Smooth muscle cell (in vitro differentiated cells): ENCODE measurements at regions not wholly inside any gene's neighbourhood (a gene's known extent, or its start where the extent isn't known, plus 50 kb on each side); places are given as distances from the start of the nearest gene placed in this dataset.

Source experiments
- DNase-seq: peaks from one replicate; lab custom pipeline; 2025; ENCODE audit not compliant: unreplicated experiment; lab: John Stamatoyannopoulos, UW
- H2AFZ ChIP-seq: fragments of 200-600 bp; sonication (generic); 2 replicates; pipeline ENCODE4 v1.6.0; 2016; ENCODE audit warnings: antibody characterized with exemption, low read depth, mild to moderate bottlenecking
- H3F3A ChIP-seq: fragments of 200-600 bp; sonication (generic); 2 replicates; pipeline ENCODE4 v1.6.0; 2017; ENCODE audit warnings: antibody characterized with exemption, low read depth
- H3K27ac ChIP-seq: fragments of 200-600 bp; sonication (generic); 2 replicates; pipeline ENCODE4 v1.5.1; 2016; ENCODE audit warnings: low read depth, mild to moderate bottlenecking
- H3K27me3 ChIP-seq: fragments of 200-600 bp; sonication (generic); 2 replicates; pipeline ENCODE4 v1.6.1; 2016; ENCODE audit warnings: low read depth, mild to moderate bottlenecking
- H3K36me3 ChIP-seq: fragments of 200-600 bp; sonication (generic); 2 replicates; pipeline ENCODE4 v1.5.1; 2016; ENCODE audit warnings: low read depth
- H3K4me1 ChIP-seq: fragments of 200-600 bp; sonication (generic); 2 replicates; pipeline ENCODE4 v1.5.1; 2016; ENCODE audit warnings: low read depth
- H3K4me2 ChIP-seq: fragments of 200-600 bp; sonication (generic); 2 replicates; pipeline ENCODE4 v1.6.0; 2016; ENCODE audit warnings: mild to moderate bottlenecking
- H3K4me3 ChIP-seq: fragments of 200-600 bp; sonication (generic); 2 replicates; pipeline ENCODE4 v1.5.1; 2016; ENCODE audit warnings: mild to moderate bottlenecking
- H3K79me2 ChIP-seq: fragments of 200-600 bp; sonication (generic); 2 replicates; pipeline ENCODE4 v1.6.0; 2016; ENCODE audit warnings: low read depth, mild to moderate bottlenecking
- H3K9ac ChIP-seq: fragments of 200-600 bp; sonication (generic); 2 replicates; pipeline ENCODE4 v1.6.0; 2016; ENCODE audit warnings: low read depth
- H3K9me3 ChIP-seq: fragments of 200-600 bp; sonication (generic); replicated peaks from 2 replicates; pipeline ENCODE4 v1.5.1; 2016; ENCODE audit warnings: low read depth
- H4K20me1 ChIP-seq: fragments of 200-600 bp; sonication (generic); 2 replicates; pipeline ENCODE4 v1.6.0; 2016; ENCODE audit warnings: low read depth
- WGBS: methylation state at CpG from one replicate; pipeline ENCODE4 v1.1.7; 2016; ENCODE audit warnings: low lambda C conversion rate; 5-methylcytosine and 5-hydroxymethylcytosine counted together
- TF ChIP-seq, protein P1 (sequence below): fragments of 200-600 bp; sonication (generic); IDR thresholded peaks from 2 replicates; pipeline ENCODE4 v1.5.1; 2017; ENCODE audit warnings: borderline replicate concordance, mild to moderate bottlenecking, antibody characterized with exemption; ENCODE audit not compliant: insufficient read depth, poor library complexity, severe bottlenecking

DNA sequence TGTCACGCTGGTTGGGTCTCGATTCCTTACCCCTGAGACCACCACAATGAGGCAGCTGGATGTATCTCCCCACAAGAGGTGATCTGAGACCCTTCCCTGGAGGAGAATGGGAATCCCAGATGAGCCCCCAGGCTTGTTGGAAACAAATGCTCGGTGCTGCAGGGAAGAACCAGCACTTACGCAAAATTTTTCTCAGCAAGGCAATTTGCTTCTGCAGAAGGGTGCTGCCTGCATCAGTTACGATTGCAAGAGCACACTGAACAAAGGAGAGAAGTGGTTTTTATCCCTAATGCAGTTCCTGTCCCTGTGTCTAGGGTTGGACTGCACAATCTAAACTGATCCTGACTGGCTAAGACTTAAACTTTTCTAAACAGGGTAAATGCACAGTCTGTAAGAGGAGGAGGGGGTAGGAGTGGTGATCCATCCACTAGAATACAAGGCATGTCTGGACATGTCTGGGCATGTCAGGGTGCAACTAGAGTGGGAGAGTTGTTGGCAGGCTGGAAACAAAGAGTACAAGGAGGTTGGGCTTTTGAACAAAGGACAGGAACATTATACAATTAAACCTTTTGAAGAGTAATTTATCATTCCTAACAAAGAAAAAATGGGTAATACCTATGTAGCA, 114.9 kb upstream of the FAM3C start:
- Histone ChIP-seq H3K9me3 (no peaks in the 10 kb centered on the region), H3K4me3 (peak overlapping the region; percentile 58), H3K4me2 (peak overlapping the region; percentile 80), H3F3A (peaks cover 11% of the 10 kb centered on the region), H3K79me2 (peaks cover 62% of the 10 kb centered on the region), H3K9ac (peak overlapping the region; percentile 91), H3K36me3 (no peaks in the 10 kb centered on the region), H2AFZ (no peak overlapping the region), H3K4me1 (peaks cover 26% of the 10 kb centered on the region), H3K27me3 (no peaks in the 10 kb centered on the region), H3K27ac (peak overlapping the region; percentile 98), H4K20me1 (peaks cover 42% of the 10 kb centered on the region)
- 57% methylated on average over 5 of the region's 5 CpGs for WGBS
- no peak for DNase-seq
- TF ChIP-seq, protein P1, sequence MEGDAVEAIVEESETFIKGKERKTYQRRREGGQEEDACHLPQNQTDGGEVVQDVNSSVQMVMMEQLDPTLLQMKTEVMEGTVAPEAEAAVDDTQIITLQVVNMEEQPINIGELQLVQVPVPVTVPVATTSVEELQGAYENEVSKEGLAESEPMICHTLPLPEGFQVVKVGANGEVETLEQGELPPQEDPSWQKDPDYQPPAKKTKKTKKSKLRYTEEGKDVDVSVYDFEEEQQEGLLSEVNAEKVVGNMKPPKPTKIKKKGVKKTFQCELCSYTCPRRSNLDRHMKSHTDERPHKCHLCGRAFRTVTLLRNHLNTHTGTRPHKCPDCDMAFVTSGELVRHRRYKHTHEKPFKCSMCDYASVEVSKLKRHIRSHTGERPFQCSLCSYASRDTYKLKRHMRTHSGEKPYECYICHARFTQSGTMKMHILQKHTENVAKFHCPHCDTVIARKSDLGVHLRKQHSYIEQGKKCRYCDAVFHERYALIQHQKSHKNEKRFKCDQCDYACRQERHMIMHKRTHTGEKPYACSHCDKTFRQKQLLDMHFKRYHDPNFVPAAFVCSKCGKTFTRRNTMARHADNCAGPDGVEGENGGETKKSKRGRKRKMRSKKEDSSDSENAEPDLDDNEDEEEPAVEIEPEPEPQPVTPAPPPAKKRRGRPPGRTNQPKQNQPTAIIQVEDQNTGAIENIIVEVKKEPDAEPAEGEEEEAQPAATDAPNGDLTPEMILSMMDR, result no peak

- Histone ChIP-seq H3K4me2 (peak overlapping the region; percentile 80), H3K9me3 (no peaks in the 10 kb centered on the region), H3K36me3 (no peaks in the 10 kb centered on the region), H4K20me1 (peaks cover 48% of the 10 kb centered on the region), H3K79me2 (peaks cover 69% of the 10 kb centered on the region), H3K27ac (peak overlapping the region; percentile 98), H2AFZ (no peak overlapping the region), H3K4me1 (peaks cover 26% of the 10 kb centered on the region), H3F3A (peaks cover 17% of the 10 kb centered on the region), H3K9ac (peak overlapping the region; percentile 91), H3K4me3 (peak overlapping the region; percentile 58), H3K27me3 (no peaks in the 10 kb centered on the region)
- TF ChIP-seq, protein P1, result peak; percentile 50
- 73% methylated on average over 2 of the region's 2 CpGs for WGBS
- DNase-seq, result no peak
Observed at GRCh38 chr7:121510302-121510701, 114.2 kb upstream of the FAM3C start.

DNA sequence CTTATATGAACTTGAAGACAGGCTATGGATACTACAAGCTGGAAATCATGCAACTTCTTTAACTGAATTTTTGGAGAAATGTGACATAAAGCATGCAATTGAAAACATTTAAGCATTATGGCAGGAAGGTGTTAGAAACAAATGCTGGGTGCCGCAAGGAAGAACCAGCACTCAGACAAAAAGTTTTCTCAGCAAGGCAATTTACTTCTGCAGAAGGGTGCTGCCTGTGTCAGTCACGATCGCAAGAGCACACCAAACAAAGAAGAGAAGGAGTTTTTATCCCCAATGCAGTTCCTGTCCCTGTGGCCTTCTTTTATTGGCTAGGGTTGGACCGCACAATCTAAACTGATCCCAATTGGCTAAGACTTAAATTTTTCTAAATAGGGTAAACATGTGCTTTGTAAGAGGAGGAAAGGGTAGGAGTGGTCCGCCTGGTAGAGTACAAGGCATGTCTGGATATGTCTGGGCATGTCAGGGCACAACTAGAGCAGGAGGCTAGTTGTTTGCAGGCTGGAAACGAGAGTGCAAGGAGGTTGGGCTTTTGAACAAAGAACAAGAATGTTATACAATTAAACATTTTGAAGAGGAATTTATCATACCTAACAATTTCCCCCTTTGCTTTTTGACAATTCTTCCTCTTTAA, 109.6 kb upstream of the FAM3C start:
- peak overlapping the region; percentile 91 for H3K9ac ChIP-seq
- TF ChIP-seq, protein P1, result no peak
- H3K4me2 ChIP-seq, result peak overlapping the region; percentile 80
- H2AFZ ChIP-seq, result no peak overlapping the region
- H3F3A ChIP-seq, result peaks cover 28% of the 10 kb centered on the region
- peaks cover 14% of the 10 kb centered on the region for H3K4me1 ChIP-seq
- peak overlapping the region; percentile 98 for H3K27ac ChIP-seq
- 34% methylated on average over 6 of the region's 6 CpGs for WGBS
- peaks cover 93% of the 10 kb centered on the region for H4K20me1 ChIP-seq
- peak overlapping the region; percentile 58 for H3K4me3 ChIP-seq
- H3K36me3 ChIP-seq, result no peaks in the 10 kb centered on the region
- no peak for DNase-seq
- peaks cover 94% of the 10 kb centered on the region for H3K79me2 ChIP-seq
- H3K9me3 ChIP-seq, result no peaks in the 10 kb centered on the region
- no peaks in the 10 kb centered on the region for H3K27me3 ChIP-seq
